Right lobe of liver (tissue), 6 donors: ENCODE measurements at regions not wholly inside any gene's neighbourhood (a gene's known extent, or its start where the extent isn't known, plus 50 kb on each side); places are given as distances from the start of the nearest gene placed in this dataset.
"Not testable (repeated sequence)": the region's sequence is repeated elsewhere in the genome, so short reads cannot be mapped to it uniquely, and the experiment has no call there.

Experiments
- ATAC-seq, 4 donors: fragments of 200-7000 bp; cut with Tn5 transposase; one replicate each; pipeline ENCODE4 v1.9.1; 2020; ENCODE audit warnings: mild to moderate bottlenecking in 4 of 4, moderate library complexity in 4 of 4
- DNase-seq, 3 donors: peaks; one replicate each; pipeline ENCODE4 v3.0.0-alpha.2; 2020
- H3K27ac ChIP-seq, 3 donors: fragments of 200-600 bp; one replicate each; pipeline ENCODE4 v1.8.0; 2022
- H3K27me3 ChIP-seq, 2 donors: fragments of 200-600 bp; one replicate each; pipeline ENCODE4 v1.8.0; 2022
- H3K36me3 ChIP-seq, 4 donors: fragments of 200-600 bp; sonication (generic) in 1 of 4; one replicate each; pipeline versions ENCODE4 v1.5.1 to v1.8.0; 2017 to 2022; ENCODE audit warnings: control low read depth in 1 of 4
- H3K4me1 ChIP-seq, 4 donors: fragments of 200-600 bp; sonication (generic) in 1 of 4; one replicate each; pipeline versions ENCODE4 v1.5.1 to v1.8.0; 2017 to 2022; ENCODE audit warnings: control low read depth in 1 of 4
- H3K4me3 ChIP-seq, 3 donors: fragments of 200-600 bp; one replicate each; pipeline ENCODE4 v1.8.0; 2022
- H3K9me3 ChIP-seq, 4 donors: fragments of 200-600 bp; sonication (generic) in 1 of 4; one replicate each; pipeline versions ENCODE4 v1.5.1 to v1.8.0; 2017 to 2022; ENCODE audit warnings: control low read depth in 1 of 4
- CTCF ChIP-seq, 4 donors: fragments of 200-600 bp in 3 of 4; fragments of 450-650 bp in 1 of 4; IDR thresholded peaks; one replicate each; pipeline versions ENCODE4 v1.5.1 to v1.8.0; 2016 to 2022; ENCODE audit warnings: antibody characterized with exemption in 4 of 4, mild to moderate bottlenecking in 2 of 4
- POLR2A ChIP-seq: fragments of 450-650 bp; IDR thresholded peaks from one replicate; pipeline ENCODE4 v1.6.1; 2017; ENCODE audit warnings: antibody characterized with exemption, mild to moderate bottlenecking
- WGBS: methylation state at CpG from one replicate; pipeline ENCODE4 v1.1.6; 2018; ENCODE audit warnings: low coverage, low lambda C conversion rate; ENCODE audit not compliant: insufficient coverage; ENCODE audit errors: missing lambda C conversion rate; 5-methylcytosine and 5-hydroxymethylcytosine counted together
- intact Hi-C, 2 donors: fragments of 100-400 bp; cut with DNase I; formaldehyde crosslinking; loops; one replicate each; pipeline versions ENCODE4 v1.11.2 to v1.14.1; 2022
- donor health status: DM: no; HTN: yes; CAD: no.
- donor health status: DM: no; HTN: no; CAD: no.
- donor health status: DM: no; HTN: no; CAD: no.
- donor health status: DM: no; HTN: yes; CAD: no.
- donor health status: DM: no; HTN: yes; CAD: no.

- intact Hi-C loops, result no loop called here
- Histone ChIP-seq H3K36me3 (no peaks in the 10 kb centered on the region), H3K27me3 (no peaks in the 10 kb centered on the region), H3K27ac (no peak overlapping the region), H3K9me3 (no peaks in the 10 kb centered on the region), H3K4me1 (no peaks in the 10 kb centered on the region), H3K4me3 (no peak overlapping the region)
- TF ChIP-seq POLR2A, result no peak
- TF ChIP-seq CTCF (IDR thresholded peaks at IDR 0.05), result no peak
- 64% methylated on average over 2 of the region's 2 CpGs for WGBS
- DNase-seq, result no peak
- no peak for ATAC-seq
Measured at GRCh38 chr5:19233573-19233972, 754.4 kb downstream of the CDH18 start.

- WGBS, result 27% methylated on average over 5 of the region's 5 CpGs
- H3K4me1 ChIP-seq, result no peaks in the 10 kb centered on the region
- no peak overlapping the region for H3K27ac ChIP-seq
- DNase-seq (no peak), ATAC-seq (no peak)
- intact Hi-C loops, result no loop called here
- H3K9me3 ChIP-seq, result no peaks in the 10 kb centered on the region
- no peaks in the 10 kb centered on the region for H3K27me3 ChIP-seq
- no peaks in the 10 kb centered on the region for H3K36me3 ChIP-seq
- TF ChIP-seq CTCF (IDR thresholded peaks at IDR 0.05) (no peak), POLR2A (no peak)
- no peak overlapping the region for H3K4me3 ChIP-seq
Measured at GRCh38 chr5:19235101-19235584, 752.9 kb downstream of the CDH18 start.

GRCh38 chr5:19240170-19240569 is 747.8 kb downstream of the CDH18 start:
- DNase-seq (no peak), ATAC-seq (no peak)
- H3K4me1 ChIP-seq, result no peaks in the 10 kb centered on the region
- TF ChIP-seq POLR2A, result no peak
- TF ChIP-seq CTCF (IDR thresholded peaks at IDR 0.05), result no peak
- no peak overlapping the region for H3K27ac ChIP-seq
- no peaks in the 10 kb centered on the region for H3K9me3 ChIP-seq
- H3K27me3 ChIP-seq, result no peaks in the 10 kb centered on the region
- 42% methylated on average over 1 of the region's 1 CpG for WGBS
- intact Hi-C loops, result no loop called here
- no peak overlapping the region for H3K4me3 ChIP-seq
- H3K36me3 ChIP-seq, result no peaks in the 10 kb centered on the region

- Histone ChIP-seq H3K4me3 (no peak overlapping the region), H3K27ac (no peak overlapping the region), H3K9me3 (no peaks in the 10 kb centered on the region), H3K36me3 (no peaks in the 10 kb centered on the region), H3K4me1 (no peaks in the 10 kb centered on the region), H3K27me3 (no peaks in the 10 kb centered on the region)
- ATAC-seq (no peak), DNase-seq (no peak)
- intact Hi-C loops, result no loop called here
- TF ChIP-seq CTCF (IDR thresholded peaks at IDR 0.05) (no peak), POLR2A (no peak)
- 27% methylated on average over 1 of the region's 1 CpG for WGBS
Measured at GRCh38 chr5:19241690-19242089, 746.3 kb downstream of the CDH18 start.

GRCh38 chr5:19246191-19246590 is 741.8 kb downstream of the CDH18 start:
- H3K36me3 ChIP-seq, H3K4me3 ChIP-seq, H3K9me3 ChIP-seq, H3K4me1 ChIP-seq, intact Hi-C loops, H3K27me3 ChIP-seq, ATAC-seq, H3K27ac ChIP-seq, DNase-seq: not testable (repeated sequence)
- WGBS, result 45% methylated on average over 1 of the region's 1 CpG
